ENCODE measurements at regions not wholly inside any gene's neighbourhood (a gene's known extent, or its start where the extent isn't known, plus 50 kb on each side); places are given as distances from the start of the nearest gene placed in this dataset.

- TF ChIP-seq, protein P1, sequence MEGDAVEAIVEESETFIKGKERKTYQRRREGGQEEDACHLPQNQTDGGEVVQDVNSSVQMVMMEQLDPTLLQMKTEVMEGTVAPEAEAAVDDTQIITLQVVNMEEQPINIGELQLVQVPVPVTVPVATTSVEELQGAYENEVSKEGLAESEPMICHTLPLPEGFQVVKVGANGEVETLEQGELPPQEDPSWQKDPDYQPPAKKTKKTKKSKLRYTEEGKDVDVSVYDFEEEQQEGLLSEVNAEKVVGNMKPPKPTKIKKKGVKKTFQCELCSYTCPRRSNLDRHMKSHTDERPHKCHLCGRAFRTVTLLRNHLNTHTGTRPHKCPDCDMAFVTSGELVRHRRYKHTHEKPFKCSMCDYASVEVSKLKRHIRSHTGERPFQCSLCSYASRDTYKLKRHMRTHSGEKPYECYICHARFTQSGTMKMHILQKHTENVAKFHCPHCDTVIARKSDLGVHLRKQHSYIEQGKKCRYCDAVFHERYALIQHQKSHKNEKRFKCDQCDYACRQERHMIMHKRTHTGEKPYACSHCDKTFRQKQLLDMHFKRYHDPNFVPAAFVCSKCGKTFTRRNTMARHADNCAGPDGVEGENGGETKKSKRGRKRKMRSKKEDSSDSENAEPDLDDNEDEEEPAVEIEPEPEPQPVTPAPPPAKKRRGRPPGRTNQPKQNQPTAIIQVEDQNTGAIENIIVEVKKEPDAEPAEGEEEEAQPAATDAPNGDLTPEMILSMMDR (IDR thresholded peaks at IDR 0.05; ENCODE audit: poor library complexity), result no peak
- DNase-seq (ENCODE audit: low spot score), result no peak
- no peaks in the 10 kb centered on the region for H3K9me3 ChIP-seq (ENCODE audit: low read depth)
- no peak overlapping the region for H3K27ac ChIP-seq
- H3K9me2 ChIP-seq (replicated peaks; ENCODE audit: insufficient read depth), result no peaks in the 10 kb centered on the region
- H3K36me3 ChIP-seq (replicated peaks; ENCODE audit: insufficient read depth, low read depth), result no peaks in the 10 kb centered on the region
- H3K4me2 ChIP-seq, result no peak overlapping the region
- no peaks in the 10 kb centered on the region for H3K27me3 ChIP-seq
- 88% methylated on average over 26 of the region's 26 CpGs for WGBS (ENCODE audit: low lambda C conversion rate, missing lambda C conversion rate)
- H4K20me1 ChIP-seq (ENCODE audit: insufficient read depth, poor library complexity, severe bottlenecking), result no peaks in the 10 kb centered on the region
- H3K4me3 ChIP-seq, result no peak overlapping the region
- no peaks in the 10 kb centered on the region for H3K79me2 ChIP-seq
- H3K4me1 ChIP-seq (ENCODE audit: insufficient read depth), result peaks cover 3% of the 10 kb centered on the region
- no peak overlapping the region for H2AFZ ChIP-seq
These were observed 98.7 kb upstream of the POU3F3 start for GRCh38 chr2:104755026-104755878.

- no peaks in the 10 kb centered on the region for H3K27me3 ChIP-seq
- no peaks in the 10 kb centered on the region for H3K9me3 ChIP-seq (ENCODE audit: low read depth)
- no peak overlapping the region for H2AFZ ChIP-seq
- H3K79me2 ChIP-seq, result no peaks in the 10 kb centered on the region
- WGBS (ENCODE audit: low lambda C conversion rate, missing lambda C conversion rate), result 94% methylated on average over 7 of the region's 7 CpGs
- H3K4me1 ChIP-seq (ENCODE audit: insufficient read depth), result peaks cover 3% of the 10 kb centered on the region
- no peaks in the 10 kb centered on the region for H3K36me3 ChIP-seq (replicated peaks; ENCODE audit: insufficient read depth, low read depth)
- no peak for DNase-seq (ENCODE audit: low spot score)
- TF ChIP-seq EZH2phosphoT487 (IDR thresholded peaks at IDR 0.05; ENCODE audit: low read depth, severe bottlenecking, unreplicated experiment) (no peak), EZH2 (IDR thresholded peaks at IDR 0.05; ENCODE audit: borderline replicate concordance) (no peak)
- TF ChIP-seq, protein P1 (IDR thresholded peaks at IDR 0.05; ENCODE audit: poor library complexity), result no peak
- H4K20me1 ChIP-seq (ENCODE audit: insufficient read depth, poor library complexity, severe bottlenecking), result no peaks in the 10 kb centered on the region
- no peak overlapping the region for H3K4me3 ChIP-seq
- no peaks in the 10 kb centered on the region for H3K9me2 ChIP-seq (replicated peaks; ENCODE audit: insufficient read depth)
- no peak overlapping the region for H3K4me2 ChIP-seq
- no peak overlapping the region for H3K27ac ChIP-seq
These were observed 97.8 kb upstream of the POU3F3 start for GRCh38 chr2:104756118-104756517.

DNA sequence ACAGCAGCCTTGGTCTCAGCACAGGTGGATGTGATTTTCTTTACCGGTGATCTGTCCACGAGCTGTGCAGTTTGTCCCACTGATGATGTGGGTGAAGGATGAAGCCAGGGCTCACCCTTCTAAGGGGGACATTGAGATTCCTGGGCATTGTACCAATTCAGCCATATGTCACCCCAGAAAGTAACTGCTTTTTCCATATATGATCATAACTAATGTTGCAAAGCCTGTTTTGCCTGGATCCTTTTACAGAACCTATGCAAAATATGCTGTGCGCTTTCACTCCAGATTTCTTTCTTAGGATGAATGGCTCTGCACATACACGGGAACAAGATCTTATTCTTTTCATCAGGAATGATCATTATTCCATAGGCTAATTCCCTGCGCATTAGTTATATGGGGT lies 96.9 kb upstream of the POU3F3 start:
- Histone ChIP-seq H3K9me2 (replicated peaks; ENCODE audit: insufficient read depth) (no peaks in the 10 kb centered on the region), H3K4me1 (ENCODE audit: insufficient read depth) (peaks cover 3% of the 10 kb centered on the region), H3K27me3 (no peaks in the 10 kb centered on the region), H3K4me2 (no peak overlapping the region), H3K4me3 (no peak overlapping the region), H3K79me2 (no peaks in the 10 kb centered on the region), H2AFZ (no peak overlapping the region), H3K36me3 (replicated peaks; ENCODE audit: insufficient read depth, low read depth) (no peaks in the 10 kb centered on the region), H3K27ac (no peak overlapping the region), H4K20me1 (ENCODE audit: insufficient read depth, poor library complexity, severe bottlenecking) (no peaks in the 10 kb centered on the region), H3K9me3 (ENCODE audit: low read depth) (no peaks in the 10 kb centered on the region)
- whole genome bisulfite sequencing (ENCODE audit: low lambda C conversion rate, missing lambda C conversion rate), result 90% methylated on average over 5 of the region's 5 CpGs
- DNase-seq (ENCODE audit: low spot score), result no peak
- TF ChIP-seq, protein P1 (IDR thresholded peaks at IDR 0.05; ENCODE audit: poor library complexity), result no peak
- no peak for TF ChIP-seq EZH2phosphoT487 (IDR thresholded peaks at IDR 0.05; ENCODE audit: low read depth, severe bottlenecking, unreplicated experiment)
- TF ChIP-seq EZH2 (IDR thresholded peaks at IDR 0.05; ENCODE audit: borderline replicate concordance), result no peak
